Suprapubic skin (tissue), 4 donors: ENCODE measurements at regions not wholly inside any gene's neighbourhood (a gene's known extent, or its start where the extent isn't known, plus 50 kb on each side); places are given as distances from the start of the nearest gene placed in this dataset.

Experiments
- POLR2A ChIP-seq, 2 donors: fragments of 450-650 bp; IDR thresholded peaks; one replicate each; pipeline ENCODE4 v1.6.1; 2017; ENCODE audit warnings: antibody characterized with exemption in 2 of 2, mild to moderate bottlenecking in 2 of 2, moderate library complexity in 2 of 2
- POLR2AphosphoS5 ChIP-seq, 3 donors: sonication (generic); formaldehyde crosslinking; IDR thresholded peaks; one replicate each; pipeline ENCODE4 v1.6.1; 2017; ENCODE audit warnings: antibody characterized with exemption in 3 of 3
- TF ChIP-seq, protein P1 (sequence below), 2 donors: fragments of 200-600 bp in 1 of 2; fragments of 450-650 bp in 1 of 2; sonication (generic) in 1 of 2; IDR thresholded peaks; one replicate each; pipeline ENCODE4 v1.5.1; 2016 to 2019; ENCODE audit warnings: antibody characterized with exemption in 2 of 2, mild to moderate bottlenecking in 1 of 2, moderate library complexity in 1 of 2

- no peak for TF ChIP-seq POLR2AphosphoS5 (IDR thresholded peaks at IDR 0.05)
- TF ChIP-seq POLR2A (IDR thresholded peaks at IDR 0.05), result no peak
- TF ChIP-seq, protein P1, sequence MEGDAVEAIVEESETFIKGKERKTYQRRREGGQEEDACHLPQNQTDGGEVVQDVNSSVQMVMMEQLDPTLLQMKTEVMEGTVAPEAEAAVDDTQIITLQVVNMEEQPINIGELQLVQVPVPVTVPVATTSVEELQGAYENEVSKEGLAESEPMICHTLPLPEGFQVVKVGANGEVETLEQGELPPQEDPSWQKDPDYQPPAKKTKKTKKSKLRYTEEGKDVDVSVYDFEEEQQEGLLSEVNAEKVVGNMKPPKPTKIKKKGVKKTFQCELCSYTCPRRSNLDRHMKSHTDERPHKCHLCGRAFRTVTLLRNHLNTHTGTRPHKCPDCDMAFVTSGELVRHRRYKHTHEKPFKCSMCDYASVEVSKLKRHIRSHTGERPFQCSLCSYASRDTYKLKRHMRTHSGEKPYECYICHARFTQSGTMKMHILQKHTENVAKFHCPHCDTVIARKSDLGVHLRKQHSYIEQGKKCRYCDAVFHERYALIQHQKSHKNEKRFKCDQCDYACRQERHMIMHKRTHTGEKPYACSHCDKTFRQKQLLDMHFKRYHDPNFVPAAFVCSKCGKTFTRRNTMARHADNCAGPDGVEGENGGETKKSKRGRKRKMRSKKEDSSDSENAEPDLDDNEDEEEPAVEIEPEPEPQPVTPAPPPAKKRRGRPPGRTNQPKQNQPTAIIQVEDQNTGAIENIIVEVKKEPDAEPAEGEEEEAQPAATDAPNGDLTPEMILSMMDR (IDR thresholded peaks at IDR 0.05), result no peak
Measured at GRCh38 chrX:33840176-33840575, 291.9 kb downstream of the FAM47A start.
